Smooth muscle cell (in vitro differentiated cells): ENCODE measurements at regions not wholly inside any gene's neighbourhood (a gene's known extent, or its start where the extent isn't known, plus 50 kb on each side); places are given as distances from the start of the nearest gene placed in this dataset.

Experiments
- DNase-seq: peaks from one replicate; lab custom pipeline; 2025; ENCODE audit not compliant: unreplicated experiment; lab: John Stamatoyannopoulos, UW
- H2AFZ ChIP-seq: fragments of 200-600 bp; sonication (generic); 2 replicates; pipeline ENCODE4 v1.6.0; 2016; ENCODE audit warnings: antibody characterized with exemption, low read depth, mild to moderate bottlenecking
- H3F3A ChIP-seq: fragments of 200-600 bp; sonication (generic); 2 replicates; pipeline ENCODE4 v1.6.0; 2017; ENCODE audit warnings: antibody characterized with exemption, low read depth
- H3K27ac ChIP-seq: fragments of 200-600 bp; sonication (generic); 2 replicates; pipeline ENCODE4 v1.5.1; 2016; ENCODE audit warnings: low read depth, mild to moderate bottlenecking
- H3K27me3 ChIP-seq: fragments of 200-600 bp; sonication (generic); 2 replicates; pipeline ENCODE4 v1.6.1; 2016; ENCODE audit warnings: low read depth, mild to moderate bottlenecking
- H3K36me3 ChIP-seq: fragments of 200-600 bp; sonication (generic); 2 replicates; pipeline ENCODE4 v1.5.1; 2016; ENCODE audit warnings: low read depth
- H3K4me1 ChIP-seq: fragments of 200-600 bp; sonication (generic); 2 replicates; pipeline ENCODE4 v1.5.1; 2016; ENCODE audit warnings: low read depth
- H3K4me2 ChIP-seq: fragments of 200-600 bp; sonication (generic); 2 replicates; pipeline ENCODE4 v1.6.0; 2016; ENCODE audit warnings: mild to moderate bottlenecking
- H3K4me3 ChIP-seq: fragments of 200-600 bp; sonication (generic); 2 replicates; pipeline ENCODE4 v1.5.1; 2016; ENCODE audit warnings: mild to moderate bottlenecking
- H3K79me2 ChIP-seq: fragments of 200-600 bp; sonication (generic); 2 replicates; pipeline ENCODE4 v1.6.0; 2016; ENCODE audit warnings: low read depth, mild to moderate bottlenecking
- H3K9ac ChIP-seq: fragments of 200-600 bp; sonication (generic); 2 replicates; pipeline ENCODE4 v1.6.0; 2016; ENCODE audit warnings: low read depth
- H3K9me3 ChIP-seq: fragments of 200-600 bp; sonication (generic); replicated peaks from 2 replicates; pipeline ENCODE4 v1.5.1; 2016; ENCODE audit warnings: low read depth
- H4K20me1 ChIP-seq: fragments of 200-600 bp; sonication (generic); 2 replicates; pipeline ENCODE4 v1.6.0; 2016; ENCODE audit warnings: low read depth
- WGBS: methylation state at CpG from one replicate; pipeline ENCODE4 v1.1.7; 2016; ENCODE audit warnings: low lambda C conversion rate; 5-methylcytosine and 5-hydroxymethylcytosine counted together
- TF ChIP-seq, protein P1 (sequence below): fragments of 200-600 bp; sonication (generic); IDR thresholded peaks from 2 replicates; pipeline ENCODE4 v1.5.1; 2017; ENCODE audit warnings: borderline replicate concordance, mild to moderate bottlenecking, antibody characterized with exemption; ENCODE audit not compliant: insufficient read depth, poor library complexity, severe bottlenecking

DNA sequence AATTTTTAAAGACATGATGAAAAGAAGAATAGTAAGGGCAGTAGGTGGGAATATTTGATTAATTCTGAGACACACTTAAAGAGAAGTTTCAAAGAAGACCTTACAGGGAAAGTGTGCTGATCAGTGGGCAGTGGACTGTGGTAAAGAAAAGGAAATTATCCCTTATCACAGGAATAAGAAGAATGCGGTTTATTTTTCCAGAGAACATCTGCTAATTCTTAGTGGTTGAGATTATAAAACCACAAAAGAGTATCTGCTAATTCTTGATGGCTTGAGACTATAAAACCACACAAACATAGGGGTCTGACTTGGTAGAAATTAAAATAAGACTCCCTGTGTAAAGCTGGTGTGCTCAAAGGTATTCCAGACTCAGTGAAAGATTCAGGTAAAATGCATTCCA lies 60.0 kb upstream of the KCTD3 start:
- H3F3A ChIP-seq: no peaks in the 10 kb centered on the region
- H3K79me2 ChIP-seq: no peaks in the 10 kb centered on the region
- no peak overlapping the region for H3K9ac ChIP-seq
- H2AFZ ChIP-seq: no peak overlapping the region
- no peak overlapping the region for H3K4me3 ChIP-seq
- H3K27me3 ChIP-seq: no peaks in the 10 kb centered on the region
- no peaks in the 10 kb centered on the region for H3K4me1 ChIP-seq
- no peak for DNase-seq
- no peak overlapping the region for H3K4me2 ChIP-seq
- no peaks in the 10 kb centered on the region for H4K20me1 ChIP-seq
- TF ChIP-seq, protein P1, sequence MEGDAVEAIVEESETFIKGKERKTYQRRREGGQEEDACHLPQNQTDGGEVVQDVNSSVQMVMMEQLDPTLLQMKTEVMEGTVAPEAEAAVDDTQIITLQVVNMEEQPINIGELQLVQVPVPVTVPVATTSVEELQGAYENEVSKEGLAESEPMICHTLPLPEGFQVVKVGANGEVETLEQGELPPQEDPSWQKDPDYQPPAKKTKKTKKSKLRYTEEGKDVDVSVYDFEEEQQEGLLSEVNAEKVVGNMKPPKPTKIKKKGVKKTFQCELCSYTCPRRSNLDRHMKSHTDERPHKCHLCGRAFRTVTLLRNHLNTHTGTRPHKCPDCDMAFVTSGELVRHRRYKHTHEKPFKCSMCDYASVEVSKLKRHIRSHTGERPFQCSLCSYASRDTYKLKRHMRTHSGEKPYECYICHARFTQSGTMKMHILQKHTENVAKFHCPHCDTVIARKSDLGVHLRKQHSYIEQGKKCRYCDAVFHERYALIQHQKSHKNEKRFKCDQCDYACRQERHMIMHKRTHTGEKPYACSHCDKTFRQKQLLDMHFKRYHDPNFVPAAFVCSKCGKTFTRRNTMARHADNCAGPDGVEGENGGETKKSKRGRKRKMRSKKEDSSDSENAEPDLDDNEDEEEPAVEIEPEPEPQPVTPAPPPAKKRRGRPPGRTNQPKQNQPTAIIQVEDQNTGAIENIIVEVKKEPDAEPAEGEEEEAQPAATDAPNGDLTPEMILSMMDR: no peak
- no peaks in the 10 kb centered on the region for H3K36me3 ChIP-seq
- no peak overlapping the region for H3K27ac ChIP-seq
- 26% methylated on average over 1 of the region's 1 CpG for WGBS
- H3K9me3 ChIP-seq: peaks cover 4% of the 10 kb centered on the region

DNA sequence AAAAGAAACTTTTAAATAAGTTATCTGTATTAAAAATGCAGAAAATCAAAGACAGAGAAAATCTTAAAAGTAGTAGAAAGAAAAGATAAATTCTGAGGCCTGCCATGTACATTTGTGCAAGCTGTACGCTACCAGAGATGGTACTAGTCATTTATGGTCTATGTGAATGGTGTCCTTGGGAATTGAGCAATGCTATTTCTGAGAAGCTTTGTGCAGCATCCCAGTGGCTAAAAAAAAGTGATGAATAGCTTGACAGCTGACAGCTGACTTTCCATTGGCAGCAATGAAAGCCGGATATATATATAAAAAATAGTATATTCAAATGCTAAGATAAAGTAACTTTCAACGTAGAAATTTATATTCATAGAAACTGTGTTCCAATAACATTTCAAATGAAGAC lies 58.8 kb upstream of the KCTD3 start:
- no peaks in the 10 kb centered on the region for H4K20me1 ChIP-seq
- no peak for DNase-seq
- no peak overlapping the region for H3K4me2 ChIP-seq
- H3K27ac ChIP-seq: no peak overlapping the region
- H3K9me3 ChIP-seq: peaks cover 4% of the 10 kb centered on the region
- no peaks in the 10 kb centered on the region for H3K36me3 ChIP-seq
- no peak overlapping the region for H3K4me3 ChIP-seq
- H3K9ac ChIP-seq: no peak overlapping the region
- 76% methylated on average over 3 of the region's 3 CpGs for WGBS
- H2AFZ ChIP-seq: no peak overlapping the region
- TF ChIP-seq, protein P1: no peak
- no peaks in the 10 kb centered on the region for H3K4me1 ChIP-seq
- H3K27me3 ChIP-seq: no peaks in the 10 kb centered on the region
- no peaks in the 10 kb centered on the region for H3K79me2 ChIP-seq
- H3F3A ChIP-seq: no peaks in the 10 kb centered on the region
